SKM-1 (cell line): ENCODE measurements at regions not wholly inside any gene's neighbourhood (a gene's known extent, or its start where the extent isn't known, plus 50 kb on each side); places are given as distances from the start of the nearest gene placed in this dataset.

Experiments
- DNase-seq: peaks from one replicate; lab custom pipeline; 2025; ENCODE audit not compliant: unreplicated experiment; lab: John Stamatoyannopoulos, UW

DNA sequence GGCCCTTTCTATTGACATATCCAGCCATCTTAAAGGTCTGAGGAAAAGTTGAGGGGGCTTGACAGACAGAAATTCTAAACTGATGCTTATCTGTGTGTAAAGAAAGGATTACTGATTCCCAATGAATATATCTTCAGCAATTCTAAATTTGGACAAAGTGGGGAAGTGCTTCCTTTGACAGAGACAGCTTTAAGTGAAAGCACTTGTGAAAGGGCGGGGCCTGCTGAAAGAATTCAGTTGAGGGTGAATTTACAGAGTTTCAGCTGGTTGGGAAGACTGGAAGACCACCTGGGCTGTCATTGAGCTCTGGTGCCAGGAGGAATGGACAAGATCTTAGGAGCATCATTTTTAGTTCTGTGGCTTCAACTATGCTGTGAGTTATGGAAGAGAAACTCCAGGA, 412.5 kb upstream of the OR4E1 start:
- no peak for DNase-seq

DNA sequence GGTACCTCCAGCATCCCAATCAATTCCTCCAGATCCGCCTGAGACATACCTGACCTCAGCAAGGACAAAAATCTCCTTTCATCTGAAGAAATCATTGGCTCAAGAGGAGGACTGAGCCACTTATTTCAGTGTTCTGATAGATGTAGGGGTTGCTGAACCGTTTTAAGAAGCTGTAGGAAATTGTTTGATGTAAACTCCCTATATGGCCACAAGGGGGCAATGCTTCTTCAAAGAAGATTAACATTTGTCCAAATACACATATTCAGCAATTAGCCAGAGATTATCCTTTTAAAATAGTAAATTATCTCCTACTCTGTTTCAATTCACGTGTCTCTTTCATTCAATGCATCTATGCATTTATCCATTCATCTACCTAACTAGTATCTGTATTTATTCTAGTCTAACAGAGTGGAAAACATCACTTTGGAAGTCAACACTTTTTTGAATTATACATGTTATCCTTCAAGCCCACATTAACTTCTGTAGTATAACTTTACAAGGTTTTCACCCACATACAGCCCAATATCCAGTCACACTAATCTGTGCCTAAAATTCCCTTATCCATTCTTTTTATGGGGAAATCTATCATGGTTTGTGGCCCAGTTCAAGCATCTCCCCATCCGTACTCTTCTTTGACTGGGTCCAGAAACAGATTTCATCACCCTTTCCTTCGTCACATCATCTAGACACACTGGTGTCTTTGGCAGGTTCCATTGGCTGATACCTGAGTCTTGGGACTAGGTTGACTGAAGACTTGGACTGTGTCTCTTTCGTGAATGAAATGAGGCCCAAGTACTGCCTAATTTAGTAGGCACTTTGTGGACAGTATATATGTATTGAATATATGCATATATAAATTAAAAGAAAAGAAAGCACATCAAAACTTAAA, 411.0 kb upstream of the OR4E1 start:
- no peak for DNase-seq

- no peak for DNase-seq
These were observed 407.7 kb upstream of the OR4E1 start for GRCh38 chr14:22081337-22081736.

GRCh38 chr14:22079766-22080165, 406.1 kb upstream of the OR4E1 start:
- DNase-seq = no peak

DNA sequence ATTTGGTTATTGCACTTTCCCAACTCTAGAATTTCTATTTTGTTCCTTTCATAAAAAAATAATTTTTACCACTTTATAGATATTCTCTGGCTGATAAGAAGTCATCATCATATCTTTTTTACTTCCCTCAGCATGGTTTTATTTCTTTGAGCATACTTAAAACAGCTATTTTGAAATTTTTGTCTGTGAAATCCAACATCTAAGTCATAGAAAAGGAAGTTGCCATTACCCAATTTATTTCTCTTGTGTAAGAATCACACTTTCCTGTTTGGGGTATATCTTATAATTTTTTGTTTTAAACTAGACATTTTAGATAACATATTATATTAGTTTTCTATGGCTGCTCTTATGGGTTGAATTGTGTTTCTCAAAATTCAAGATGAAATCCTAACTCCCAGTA, 400.2 kb upstream of the OR4E1 start:
- no peak for DNase-seq

DNA sequence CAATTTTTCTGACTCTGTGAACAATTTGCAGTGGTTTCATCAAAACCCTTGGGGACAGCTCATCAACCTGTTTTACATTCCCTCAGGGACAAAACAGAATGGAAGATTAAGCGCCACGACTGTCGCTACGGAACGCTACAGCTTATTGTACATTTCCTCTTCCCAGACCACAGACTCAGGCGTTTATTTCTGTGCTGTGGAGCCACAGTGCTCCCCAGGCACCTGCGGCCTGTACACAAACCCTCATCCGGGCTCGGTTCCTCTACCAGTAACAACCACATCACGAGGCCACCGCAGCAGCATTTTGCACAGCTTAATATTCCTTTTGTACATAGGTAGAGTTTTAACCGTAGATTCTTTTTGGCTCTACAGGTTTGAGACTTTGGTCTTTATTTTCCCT, 397.4 kb upstream of the OR4E1 start:
- DNase-seq = peak; percentile 1

DNA sequence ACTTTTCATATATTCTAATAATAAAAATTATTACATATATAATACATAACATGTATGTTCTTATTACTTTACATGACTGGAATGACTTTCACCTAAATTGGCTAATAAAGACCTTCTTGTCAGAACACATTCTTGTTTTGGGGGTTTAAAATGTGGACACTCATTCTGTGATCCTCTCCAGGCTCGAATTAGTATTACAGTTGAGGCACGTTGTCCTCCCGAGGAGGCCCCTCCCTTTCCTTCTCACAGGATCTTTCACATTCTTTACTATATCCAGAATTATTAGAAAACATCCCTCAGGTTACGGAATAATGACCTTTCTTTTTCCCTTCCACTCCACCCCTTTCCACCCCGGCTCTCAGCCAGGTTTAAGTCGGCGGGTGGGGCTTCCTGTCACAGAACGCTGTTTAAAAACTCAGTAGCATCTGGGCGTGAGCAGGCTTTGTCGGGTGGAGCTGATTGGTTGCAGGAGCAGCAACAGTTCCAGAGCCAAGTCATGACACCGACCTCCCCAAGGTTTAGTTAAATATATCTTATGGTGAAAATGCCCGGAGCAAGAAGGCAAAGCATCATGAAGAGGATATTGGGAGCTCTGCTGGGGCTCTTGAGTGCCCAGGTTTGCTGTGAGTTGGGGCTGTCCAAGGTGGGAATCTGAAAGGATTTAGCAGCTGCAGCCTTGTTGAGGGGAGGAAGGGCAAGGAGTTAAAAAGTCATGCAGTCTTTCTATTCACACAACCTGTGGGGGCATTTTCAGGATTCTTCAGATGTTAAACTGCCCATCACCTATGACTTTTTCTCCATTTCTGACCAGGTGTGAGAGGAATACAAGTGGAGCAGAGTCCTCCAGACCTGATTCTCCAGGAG, 396.7 kb upstream of the OR4E1 start:
- DNase-seq = no peak

GRCh38 chr14:22065347-22065746, 391.7 kb upstream of the OR4E1 start:
- no peak for DNase-seq

DNA sequence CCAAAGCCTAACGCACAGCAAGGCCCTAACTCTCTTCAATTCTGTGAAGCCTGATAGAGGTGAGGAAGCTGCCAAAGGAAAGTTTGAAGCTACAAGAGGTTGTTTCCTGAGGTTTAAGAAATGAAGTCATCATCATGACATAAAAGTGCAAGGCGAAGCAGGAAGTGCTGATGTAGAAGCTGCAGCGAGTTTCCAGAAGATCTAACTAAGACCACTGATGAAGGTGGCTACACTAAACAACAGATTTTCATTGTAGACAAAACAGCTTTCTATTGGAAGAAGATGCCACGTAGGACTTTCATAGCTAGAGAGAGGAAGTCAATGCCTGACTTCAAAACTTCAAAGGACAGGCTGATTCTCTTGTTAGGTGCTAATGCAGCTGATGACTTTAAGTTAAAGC, 385.6 kb upstream of the OR4E1 start:
- DNase-seq = no peak

GRCh38 chr14:22052795-22053194, 379.2 kb upstream of the OR4E1 start:
- DNase-seq = no peak

GRCh38 chr14:22047115-22047514, 373.5 kb upstream of the OR4E1 start:
- DNase-seq = no peak

GRCh38 chr14:22046063-22046462, 372.4 kb upstream of the OR4E1 start:
- DNase-seq = no peak

DNA sequence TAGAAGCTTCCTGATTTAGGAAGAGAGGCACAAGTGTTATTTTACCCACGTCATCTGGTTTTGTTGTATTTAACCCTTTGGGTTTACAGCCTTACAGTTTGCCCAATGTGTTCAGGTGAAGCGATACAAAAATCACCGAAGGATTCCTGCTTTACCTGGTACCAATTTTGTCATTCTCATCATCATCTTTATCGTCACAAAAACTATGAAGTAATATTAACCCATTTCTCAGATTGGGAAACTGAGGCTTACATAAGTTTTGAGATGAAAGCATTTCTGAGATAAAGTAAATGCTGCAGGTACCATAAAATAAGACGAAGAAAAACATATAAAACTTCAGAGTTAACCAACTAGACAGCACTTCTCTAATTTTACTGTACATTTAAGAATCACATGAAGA, 370.6 kb upstream of the OR4E1 start:
- no peak for DNase-seq

DNA sequence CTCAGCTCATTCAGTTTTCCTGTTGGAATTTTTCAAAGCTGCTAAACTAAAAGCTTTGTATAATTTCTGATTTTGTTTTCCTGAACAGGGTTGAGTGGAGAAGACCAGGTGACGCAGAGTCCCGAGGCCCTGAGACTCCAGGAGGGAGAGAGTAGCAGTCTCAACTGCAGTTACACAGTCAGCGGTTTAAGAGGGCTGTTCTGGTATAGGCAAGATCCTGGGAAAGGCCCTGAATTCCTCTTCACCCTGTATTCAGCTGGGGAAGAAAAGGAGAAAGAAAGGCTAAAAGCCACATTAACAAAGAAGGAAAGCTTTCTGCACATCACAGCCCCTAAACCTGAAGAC, 367.1 kb upstream of the OR4E1 start:
- no peak for DNase-seq

DNA sequence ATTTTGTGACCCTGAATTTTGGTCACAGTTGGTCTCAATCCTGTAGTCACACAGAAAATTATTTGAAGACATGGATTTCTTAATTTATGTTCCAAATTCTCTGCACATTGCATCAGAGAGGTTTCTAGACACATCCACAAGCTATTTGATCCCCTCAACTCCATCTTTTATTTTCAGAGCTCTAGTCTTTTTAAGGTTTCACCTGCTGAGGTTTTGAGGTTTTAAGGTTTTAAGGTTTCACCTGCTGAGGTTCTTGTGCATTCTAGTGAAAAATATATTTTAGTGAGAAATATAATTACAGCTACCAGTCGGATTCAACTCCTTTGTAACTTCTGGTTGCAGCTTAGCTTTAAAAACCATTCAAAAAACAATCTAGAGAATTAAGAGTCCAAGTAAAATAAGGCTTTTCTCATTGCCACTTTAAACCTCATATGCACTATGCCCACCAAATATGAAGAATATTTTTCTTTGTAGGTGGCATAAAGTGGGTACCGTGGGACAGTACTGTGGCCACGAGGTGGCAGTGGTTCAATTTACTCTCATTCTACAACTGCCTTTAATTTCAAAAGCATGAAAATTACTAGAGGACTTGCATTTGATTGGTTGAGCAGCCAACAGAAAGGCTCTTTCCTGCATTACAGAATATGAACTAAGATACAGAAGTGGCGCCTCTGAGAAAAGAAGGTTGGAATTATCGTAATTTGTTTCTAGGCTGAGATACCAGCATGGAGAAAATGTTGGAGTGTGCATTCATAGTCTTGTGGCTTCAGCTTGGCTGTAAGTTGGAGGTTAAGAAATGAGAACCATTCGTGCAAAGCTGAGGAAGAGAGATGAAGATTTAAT, 366.5 kb upstream of the OR4E1 start:
- no peak for DNase-seq

GRCh38 chr14:22036541-22037239, 363.1 kb upstream of the OR4E1 start:
- DNase-seq = no peak

DNA sequence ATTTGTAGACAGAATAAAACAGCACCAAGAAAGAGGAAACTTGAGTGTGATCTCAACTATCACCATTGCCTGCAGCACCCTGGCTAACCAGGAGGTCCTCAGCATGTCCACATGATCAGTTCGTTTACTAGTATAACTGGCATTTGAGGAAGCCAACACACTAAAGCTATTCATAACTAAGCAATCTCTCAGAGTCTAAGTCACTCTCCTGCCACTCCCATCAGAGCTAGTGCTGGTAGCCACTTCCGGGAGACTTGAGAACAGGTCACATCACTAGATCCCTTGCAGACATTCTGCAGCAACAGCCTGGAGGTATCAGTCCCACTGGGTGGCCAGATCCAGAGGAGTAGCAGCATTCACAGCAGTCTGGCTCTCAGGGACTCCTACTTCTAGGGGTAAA, 352.9 kb upstream of the OR4E1 start:
- DNase-seq = no peak

GRCh38 chr14:22025879-22026278, 352.3 kb upstream of the OR4E1 start:
- no peak for DNase-seq

DNA sequence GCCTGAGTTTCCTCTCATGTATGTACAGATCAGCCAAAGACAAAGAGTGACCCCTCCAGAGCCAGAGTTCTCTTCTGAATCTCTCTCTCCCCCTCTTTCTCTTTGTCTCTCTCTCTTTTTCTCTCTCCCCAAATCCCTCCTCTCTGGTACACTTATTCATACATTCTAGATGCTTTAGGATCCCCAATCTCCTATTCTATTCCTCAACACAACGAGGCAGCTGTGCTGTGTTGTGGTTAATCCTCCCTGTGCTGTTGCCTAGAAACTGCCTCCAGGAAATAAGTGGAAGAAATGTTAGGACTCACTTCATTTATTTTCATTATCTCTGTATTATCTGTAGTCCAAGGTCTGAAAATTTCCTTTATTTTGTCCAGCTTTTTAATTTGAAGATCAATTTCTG, 350.5 kb upstream of the OR4E1 start:
- no peak for DNase-seq

- DNase-seq = no peak
These were observed 345.3 kb upstream of the OR4E1 start for GRCh38 chr14:22018890-22019289.

DNA sequence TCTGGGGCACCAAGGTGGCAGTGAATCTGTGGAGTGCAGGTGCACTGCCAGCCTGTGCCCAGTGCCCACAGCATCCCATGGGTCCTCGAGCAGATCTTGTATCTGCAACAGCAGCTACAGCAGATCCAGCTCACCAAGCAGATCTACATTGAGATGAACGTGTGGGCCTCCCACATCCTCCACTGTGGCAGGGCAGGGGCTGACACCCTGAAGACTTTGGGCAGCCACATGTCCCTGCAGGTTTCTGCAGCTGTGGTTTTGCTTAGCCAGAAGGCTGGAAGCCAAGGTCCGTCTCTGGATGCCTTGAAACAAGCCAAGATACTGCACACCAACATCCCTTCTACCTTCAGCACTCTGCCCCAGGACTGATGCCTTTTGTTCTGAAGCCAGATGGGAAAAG, 338.8 kb upstream of the OR4E1 start:
- DNase-seq = no peak
